T-helper 2 cell treated with Interferon-gamma antibody and Interleukin-4, amounts not matched to agents 5 μg/mL and 100 μg/mL, for 36 hours (primary cell): ENCODE measurements at regions not wholly inside any gene's neighbourhood (a gene's known extent, or its start where the extent isn't known, plus 50 kb on each side); places are given as distances from the start of the nearest gene placed in this dataset.

ENCODE experiments used
- DNase-seq: peaks from one replicate; pipeline ENCODE4 v3.0.0; 2021; ENCODE audit warnings: low spot score
- H3K27ac Mint-ChIP-seq: one replicate; pipeline ENCODE4 v1.8.0; 2021; ENCODE audit warnings: mild to moderate bottlenecking, mixed read lengths
- H3K27me3 Mint-ChIP-seq: one replicate; pipeline ENCODE4 v1.8.0; 2021; ENCODE audit warnings: low read depth, mixed read lengths
- H3K36me3 Mint-ChIP-seq: one replicate; pipeline ENCODE4 v1.8.0; 2021; ENCODE audit warnings: low read depth, mixed read lengths
- H3K4me1 Mint-ChIP-seq: one replicate; pipeline ENCODE4 v1.8.0; 2021; ENCODE audit warnings: low read depth, mixed read lengths
- H3K4me3 Mint-ChIP-seq: one replicate; pipeline ENCODE4 v1.8.0; 2022; ENCODE audit warnings: mild to moderate bottlenecking, moderate library complexity, mixed read lengths
- H3K9me3 Mint-ChIP-seq: one replicate; pipeline ENCODE4 v1.8.0; 2021; ENCODE audit warnings: mixed read lengths

DNA sequence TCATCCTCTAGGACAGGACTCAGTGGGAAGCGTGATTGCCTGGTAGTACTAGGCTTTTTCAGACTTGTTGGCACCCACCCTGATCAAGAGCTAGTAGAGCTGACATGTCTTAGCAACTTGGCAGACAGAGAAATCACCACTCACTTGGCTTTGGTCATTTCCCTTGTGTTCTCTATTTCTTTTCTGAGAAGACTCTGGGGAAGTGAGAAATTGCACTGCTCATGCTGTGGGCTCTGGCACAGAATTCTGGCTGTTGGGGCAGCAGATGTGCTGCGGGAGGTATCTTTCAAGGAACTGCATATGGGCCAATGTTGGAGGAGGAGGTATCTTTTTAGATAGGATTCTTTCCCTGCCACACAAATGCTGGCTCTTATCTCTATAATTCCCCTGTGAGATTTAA is 529.1 kb upstream of the MEX3C start:
- H3K9me3 Mint-ChIP-seq, result no peaks in the 10 kb centered on the region
- no peaks in the 10 kb centered on the region for H3K36me3 Mint-ChIP-seq
- no peak overlapping the region for H3K4me3 Mint-ChIP-seq
- no peaks in the 10 kb centered on the region for H3K4me1 Mint-ChIP-seq
- no peak overlapping the region for H3K27ac Mint-ChIP-seq
- H3K27me3 Mint-ChIP-seq, result no peaks in the 10 kb centered on the region
- DNase-seq, result no peak

DNA sequence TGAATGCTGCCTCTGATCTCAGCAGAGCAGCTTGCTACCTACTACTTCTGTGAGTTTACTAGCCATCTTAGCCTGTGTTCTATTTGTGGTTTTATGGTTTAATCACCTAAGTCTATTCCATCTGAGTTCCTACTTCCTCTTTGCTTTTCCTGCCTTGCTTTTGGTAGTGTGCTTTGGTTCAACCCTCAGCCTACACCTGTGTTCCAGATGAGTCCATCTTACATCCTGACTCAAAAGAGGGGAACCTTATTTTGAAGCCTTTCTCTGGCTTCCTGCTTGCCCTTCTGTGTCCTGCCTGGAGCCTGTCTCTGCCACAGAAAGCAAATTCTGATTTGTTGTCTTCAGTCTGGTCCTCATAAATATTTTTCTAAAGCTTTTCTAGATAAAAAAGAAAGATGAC is 530.3 kb upstream of the MEX3C start:
- no peaks in the 10 kb centered on the region for H3K36me3 Mint-ChIP-seq
- H3K4me3 Mint-ChIP-seq, result no peak overlapping the region
- DNase-seq, result no peak
- no peak overlapping the region for H3K27ac Mint-ChIP-seq
- H3K9me3 Mint-ChIP-seq, result no peaks in the 10 kb centered on the region
- no peaks in the 10 kb centered on the region for H3K4me1 Mint-ChIP-seq
- no peaks in the 10 kb centered on the region for H3K27me3 Mint-ChIP-seq

DNA sequence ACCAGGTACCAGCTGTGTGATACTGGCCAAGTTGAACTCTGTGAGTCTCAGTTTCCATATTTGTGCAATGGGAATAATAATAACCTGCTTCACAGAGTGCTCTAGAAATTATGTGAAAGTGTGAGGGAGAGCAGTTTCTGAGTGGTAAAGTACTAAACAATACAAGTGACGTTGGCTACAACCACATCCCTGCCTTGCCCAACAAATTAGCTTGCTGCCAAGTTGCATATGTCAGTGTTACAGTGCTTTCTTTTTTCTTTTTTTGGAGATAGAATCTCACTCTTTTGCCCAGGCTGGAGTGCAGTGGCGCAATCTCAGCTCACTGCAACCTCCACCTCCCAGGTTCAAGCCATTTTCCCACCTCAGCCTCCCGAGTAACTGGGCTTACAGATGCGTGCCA is 533.6 kb upstream of the MEX3C start:
- H3K4me1 Mint-ChIP-seq, result no peaks in the 10 kb centered on the region
- no peak for DNase-seq
- no peaks in the 10 kb centered on the region for H3K9me3 Mint-ChIP-seq
- no peak overlapping the region for H3K27ac Mint-ChIP-seq
- H3K36me3 Mint-ChIP-seq, result no peaks in the 10 kb centered on the region
- no peak overlapping the region for H3K4me3 Mint-ChIP-seq
- no peaks in the 10 kb centered on the region for H3K27me3 Mint-ChIP-seq

DNA sequence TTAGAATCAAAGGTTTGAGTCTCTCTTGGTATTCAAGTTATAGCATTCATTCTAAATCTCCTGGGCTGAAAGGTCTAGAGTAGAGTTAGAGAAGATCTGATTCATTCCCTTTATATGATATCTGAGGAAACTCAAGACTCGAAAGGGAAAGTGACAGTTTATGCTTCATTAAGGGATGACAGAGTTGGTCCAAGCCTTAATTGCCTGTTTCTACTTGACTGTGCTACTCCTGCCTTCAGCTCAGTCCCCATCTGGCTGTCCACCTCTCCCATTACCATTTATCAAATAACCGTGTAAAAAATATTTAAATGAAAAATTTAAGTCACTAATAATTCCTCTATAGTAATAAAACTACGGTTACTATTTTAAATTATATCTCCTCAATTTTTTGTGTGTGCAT is 537.1 kb upstream of the MEX3C start:
- Mint-ChIP-seq H3K4me1 (no peaks in the 10 kb centered on the region), H3K27me3 (no peaks in the 10 kb centered on the region), H3K36me3 (no peaks in the 10 kb centered on the region), H3K27ac (no peak overlapping the region), H3K9me3 (peaks cover 5% of the 10 kb centered on the region), H3K4me3 (no peak overlapping the region)
- DNase-seq, result no peak

- no peaks in the 10 kb centered on the region for H3K36me3 Mint-ChIP-seq
- no peaks in the 10 kb centered on the region for H3K27me3 Mint-ChIP-seq
- DNase-seq, result no peak
- H3K9me3 Mint-ChIP-seq, result peaks cover 13% of the 10 kb centered on the region
- H3K4me1 Mint-ChIP-seq, result no peaks in the 10 kb centered on the region
- no peak overlapping the region for H3K27ac Mint-ChIP-seq
- no peak overlapping the region for H3K4me3 Mint-ChIP-seq
These were observed 541.7 kb upstream of the MEX3C start for GRCh38 chr18:51739044-51739666.

DNA sequence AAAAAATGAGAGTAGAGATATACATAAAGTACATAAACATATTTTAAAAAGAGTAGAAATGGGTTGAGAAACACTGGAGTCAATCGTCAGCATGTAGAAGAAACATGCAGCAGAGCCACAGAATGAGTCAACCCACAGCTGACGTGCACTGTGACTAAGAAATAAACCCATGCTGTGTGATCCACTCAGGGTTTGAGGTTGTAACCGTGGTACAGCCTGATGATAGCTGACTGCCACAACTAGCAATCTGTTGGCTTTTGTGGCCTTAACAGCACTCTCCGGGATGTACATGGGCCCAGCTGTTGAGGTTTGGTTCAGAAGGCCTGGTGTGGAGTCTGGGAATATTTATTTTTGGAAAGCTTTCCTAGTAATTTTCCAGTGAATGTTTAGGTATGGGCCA is 554.4 kb upstream of the MEX3C start:
- no peak overlapping the region for H3K27ac Mint-ChIP-seq
- DNase-seq, result no peak
- H3K27me3 Mint-ChIP-seq, result no peaks in the 10 kb centered on the region
- H3K36me3 Mint-ChIP-seq, result no peaks in the 10 kb centered on the region
- H3K4me3 Mint-ChIP-seq, result no peak overlapping the region
- no peaks in the 10 kb centered on the region for H3K4me1 Mint-ChIP-seq
- H3K9me3 Mint-ChIP-seq, result no peaks in the 10 kb centered on the region

- no peaks in the 10 kb centered on the region for H3K9me3 Mint-ChIP-seq
- H3K27me3 Mint-ChIP-seq, result no peaks in the 10 kb centered on the region
- DNase-seq, result no peak
- no peak overlapping the region for H3K4me3 Mint-ChIP-seq
- H3K4me1 Mint-ChIP-seq, result no peaks in the 10 kb centered on the region
- no peak overlapping the region for H3K27ac Mint-ChIP-seq
- no peaks in the 10 kb centered on the region for H3K36me3 Mint-ChIP-seq
These were observed 556.0 kb upstream of the MEX3C start for GRCh38 chr18:51753365-51754057.

DNA sequence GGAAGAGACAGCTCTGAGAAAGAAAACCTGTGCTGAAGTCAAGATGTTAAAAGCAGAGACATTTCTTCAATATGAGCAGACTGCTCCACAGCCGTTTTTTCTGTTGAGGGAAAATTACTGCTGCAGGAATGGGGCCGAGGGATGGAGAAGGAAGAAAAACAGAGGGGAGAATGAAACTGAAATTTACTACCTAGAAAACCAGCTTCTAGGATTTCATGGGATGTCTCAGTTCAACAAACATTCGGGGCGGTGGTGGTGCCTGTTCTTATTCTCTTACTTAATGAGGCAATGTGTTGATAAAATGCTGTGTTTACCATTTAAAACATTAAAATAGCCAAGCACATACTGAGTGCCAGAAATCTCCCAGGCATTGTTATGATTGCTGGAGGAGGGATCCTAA is 557.1 kb upstream of the MEX3C start:
- H3K27me3 Mint-ChIP-seq, result no peaks in the 10 kb centered on the region
- H3K4me1 Mint-ChIP-seq, result no peaks in the 10 kb centered on the region
- no peak overlapping the region for H3K27ac Mint-ChIP-seq
- DNase-seq, result no peak
- no peaks in the 10 kb centered on the region for H3K36me3 Mint-ChIP-seq
- H3K4me3 Mint-ChIP-seq, result no peak overlapping the region
- H3K9me3 Mint-ChIP-seq, result no peaks in the 10 kb centered on the region

DNA sequence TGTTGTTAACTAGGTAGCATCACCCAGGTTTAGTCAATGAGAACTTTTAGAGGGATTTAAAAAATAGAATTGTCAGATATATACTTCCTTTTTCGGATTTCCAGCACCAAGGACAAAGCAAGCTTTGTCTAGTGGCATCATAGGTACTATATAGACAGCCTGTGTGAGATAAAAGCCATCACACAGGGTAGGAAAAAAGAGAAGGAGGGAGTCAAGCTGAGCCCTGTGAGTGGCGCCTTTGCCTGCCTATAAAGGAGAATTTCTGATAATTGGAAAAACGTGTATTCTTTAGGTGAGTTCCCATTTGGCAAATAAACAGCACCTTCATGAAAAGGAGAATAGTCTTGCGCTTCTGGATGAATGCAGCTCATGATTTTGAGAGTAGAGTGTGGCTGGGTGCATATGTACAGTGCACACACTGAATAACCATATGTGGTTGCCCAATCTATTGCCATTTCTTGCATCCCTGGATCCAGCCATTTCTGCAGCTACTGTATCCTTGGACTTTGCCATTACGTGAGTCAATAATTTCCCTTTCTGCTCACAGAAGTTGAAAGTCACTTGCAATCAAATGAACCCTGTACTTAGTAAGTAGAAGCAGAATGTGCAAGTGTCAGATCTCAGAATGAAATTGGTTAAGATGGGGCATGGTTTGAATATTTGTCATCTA is 559.9 kb upstream of the MEX3C start:
- DNase-seq, result no peak
- no peaks in the 10 kb centered on the region for H3K36me3 Mint-ChIP-seq
- H3K4me1 Mint-ChIP-seq, result no peaks in the 10 kb centered on the region
- no peaks in the 10 kb centered on the region for H3K27me3 Mint-ChIP-seq
- no peaks in the 10 kb centered on the region for H3K9me3 Mint-ChIP-seq
- no peak overlapping the region for H3K27ac Mint-ChIP-seq
- H3K4me3 Mint-ChIP-seq, result no peak overlapping the region

DNA sequence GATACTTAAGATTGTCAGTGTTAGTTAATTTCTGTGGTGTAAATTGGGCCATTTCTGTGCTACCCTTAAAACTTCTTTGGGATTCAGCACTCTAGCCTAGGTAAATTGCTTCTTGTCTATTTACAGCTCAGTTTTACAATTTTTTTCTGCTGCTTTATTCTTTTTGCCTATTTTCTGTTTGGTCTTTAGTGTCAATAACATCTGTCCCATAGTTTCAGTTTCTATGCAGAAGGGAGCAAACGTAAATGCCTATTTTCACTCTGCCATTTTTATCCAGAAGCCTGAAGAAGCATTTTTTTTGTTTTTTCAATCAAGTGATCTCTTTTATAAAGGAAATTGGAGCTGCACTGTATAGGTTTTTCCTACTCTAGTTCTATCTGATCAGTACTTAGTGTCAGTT is 564.9 kb upstream of the MEX3C start:
- no peaks in the 10 kb centered on the region for H3K27me3 Mint-ChIP-seq
- H3K4me1 Mint-ChIP-seq, result no peaks in the 10 kb centered on the region
- H3K4me3 Mint-ChIP-seq, result no peak overlapping the region
- no peaks in the 10 kb centered on the region for H3K9me3 Mint-ChIP-seq
- H3K27ac Mint-ChIP-seq, result no peak overlapping the region
- no peak for DNase-seq
- no peaks in the 10 kb centered on the region for H3K36me3 Mint-ChIP-seq

- no peaks in the 10 kb centered on the region for H3K27me3 Mint-ChIP-seq
- no peak for DNase-seq
- H3K4me3 Mint-ChIP-seq, result no peak overlapping the region
- no peaks in the 10 kb centered on the region for H3K4me1 Mint-ChIP-seq
- H3K36me3 Mint-ChIP-seq, result no peaks in the 10 kb centered on the region
- no peak overlapping the region for H3K27ac Mint-ChIP-seq
- H3K9me3 Mint-ChIP-seq, result no peaks in the 10 kb centered on the region
These were observed 568.3 kb upstream of the MEX3C start for GRCh38 chr18:51765606-51766360.

- Mint-ChIP-seq H3K27ac (no peak overlapping the region), H3K36me3 (no peaks in the 10 kb centered on the region), H3K4me3 (no peak overlapping the region), H3K4me1 (no peaks in the 10 kb centered on the region), H3K27me3 (no peaks in the 10 kb centered on the region), H3K9me3 (no peaks in the 10 kb centered on the region)
- no peak for DNase-seq
These were observed 569.8 kb upstream of the MEX3C start for GRCh38 chr18:51767293-51767692.

- no peak overlapping the region for H3K4me3 Mint-ChIP-seq
- H3K4me1 Mint-ChIP-seq, result no peaks in the 10 kb centered on the region
- no peaks in the 10 kb centered on the region for H3K36me3 Mint-ChIP-seq
- no peak for DNase-seq
- H3K9me3 Mint-ChIP-seq, result no peaks in the 10 kb centered on the region
- no peaks in the 10 kb centered on the region for H3K27me3 Mint-ChIP-seq
- H3K27ac Mint-ChIP-seq, result no peak overlapping the region
These were observed 561.9 kb upstream of the DCC start for GRCh38 chr18:51778115-51778514.

DNA sequence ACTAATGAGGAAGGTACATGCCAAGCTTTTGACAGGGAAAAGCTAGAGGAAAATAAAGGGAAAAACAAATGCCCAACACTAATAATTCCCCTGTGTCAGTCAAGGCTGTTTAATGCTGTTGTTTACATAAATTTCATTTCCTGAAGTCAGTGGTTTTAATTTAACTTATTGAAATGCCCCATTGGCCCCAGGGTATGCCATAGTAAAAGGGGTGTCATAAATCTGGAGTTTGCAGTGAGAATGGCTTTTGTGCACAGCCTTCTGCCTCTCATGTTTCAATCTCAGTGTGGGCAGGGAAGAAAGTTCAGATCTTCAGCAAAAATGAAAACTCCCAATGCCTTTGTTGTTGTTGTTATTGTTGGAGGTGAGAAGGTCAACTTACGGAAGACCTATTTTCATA is 550.1 kb upstream of the DCC start:
- DNase-seq, result no peak
- Mint-ChIP-seq H3K27ac (no peak overlapping the region), H3K4me3 (no peak overlapping the region), H3K9me3 (no peaks in the 10 kb centered on the region), H3K4me1 (no peaks in the 10 kb centered on the region), H3K36me3 (no peaks in the 10 kb centered on the region), H3K27me3 (no peaks in the 10 kb centered on the region)
